NCI-H345 (cell line): ENCODE measurements at regions not wholly inside any gene's neighbourhood (a gene's known extent, or its start where the extent isn't known, plus 50 kb on each side); places are given as distances from the start of the nearest gene placed in this dataset.

Experiments
- DNase-seq: peaks from one replicate; lab custom pipeline; 2025; lab: John Stamatoyannopoulos, UW

- no peak for DNase-seq
Measured at GRCh38 chr10:10778959-10779358, 238.7 kb upstream of the CELF2 start.

GRCh38 chr10:10779511-10779910, 238.2 kb upstream of the CELF2 start:
- DNase-seq, result no peak

GRCh38 chr10:10780746-10781145, 236.9 kb upstream of the CELF2 start:
- DNase-seq, result no peak

- DNase-seq, result no peak
Measured at GRCh38 chr10:10782603-10783002, 235.1 kb upstream of the CELF2 start.

- DNase-seq, result no peak
Measured at GRCh38 chr10:10785627-10786026, 232.0 kb upstream of the CELF2 start.

- no peak for DNase-seq
Measured at GRCh38 chr10:10786109-10787090, 231.3 kb upstream of the CELF2 start.

- no peak for DNase-seq
Measured at GRCh38 chr10:10787586-10787985, 230.1 kb upstream of the CELF2 start.

GRCh38 chr10:10788761-10789160, 228.9 kb upstream of the CELF2 start:
- no peak for DNase-seq

- DNase-seq, result no peak
Measured at GRCh38 chr10:10791869-10792268, 225.8 kb upstream of the CELF2 start.

GRCh38 chr10:10792681-10793080, 225.0 kb upstream of the CELF2 start:
- peak; percentile 20 for DNase-seq

GRCh38 chr10:10794046-10794445, 223.6 kb upstream of the CELF2 start:
- no peak for DNase-seq

GRCh38 chr10:10794791-10795191, 222.9 kb upstream of the CELF2 start:
- no peak for DNase-seq

- DNase-seq, result no peak
Measured at GRCh38 chr10:10796061-10796773, 221.5 kb upstream of the CELF2 start.

GRCh38 chr10:10796774-10797415, 220.8 kb upstream of the CELF2 start:
- DNase-seq, result no peak

GRCh38 chr10:10797513-10797912, 220.2 kb upstream of the CELF2 start:
- no peak for DNase-seq

GRCh38 chr10:10798102-10798863, 219.4 kb upstream of the CELF2 start:
- DNase-seq, result no peak

- no peak for DNase-seq
Measured at GRCh38 chr10:10798864-10799192, 218.8 kb upstream of the CELF2 start.

- no peak for DNase-seq
Measured at GRCh38 chr10:10800961-10801360, 216.7 kb upstream of the CELF2 start.

GRCh38 chr10:10803278-10803677, 214.4 kb upstream of the CELF2 start:
- DNase-seq, result no peak

GRCh38 chr10:10804061-10804460, 213.6 kb upstream of the CELF2 start:
- DNase-seq, result no peak

GRCh38 chr10:10804998-10805740, 212.5 kb upstream of the CELF2 start:
- no peak for DNase-seq
